ENCODE measurements at regions not wholly inside any gene's neighbourhood (a gene's known extent, or its start where the extent isn't known, plus 50 kb on each side); places are given as distances from the start of the nearest gene placed in this dataset.

DNA sequence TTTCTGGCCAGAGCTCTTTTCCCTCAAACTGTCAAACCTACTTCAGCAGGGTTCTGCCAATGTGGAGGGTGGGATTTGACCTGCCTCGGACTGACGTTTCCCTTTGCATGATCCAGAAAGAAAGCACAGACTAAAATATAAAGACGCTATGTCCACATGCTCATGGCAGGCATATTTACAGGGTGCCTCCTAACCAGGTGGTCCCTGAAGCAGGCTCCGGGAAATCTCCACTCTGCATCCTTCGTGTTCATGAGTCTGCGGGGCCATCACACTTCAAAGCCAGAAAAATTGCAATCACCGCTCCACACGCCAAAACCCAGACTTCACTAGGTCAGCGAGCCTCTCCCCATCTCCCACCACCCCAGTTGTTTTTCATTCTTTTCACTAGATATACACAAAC lies 143.3 kb upstream of the IGF1R start:
- POLR2A ChIA-PET (ENCODE audit: unreplicated experiment): no interaction called here
- H3K27ac ChIP-seq: no peak overlapping the region
- H2AFZ ChIP-seq: no peak overlapping the region
- DNase-seq: no peak
- no peaks in the 10 kb centered on the region for H3K9me2 ChIP-seq (ENCODE audit: insufficient read depth)
- BruUV-seq (replicated peaks): no TSS peak
- no peaks in the 10 kb centered on the region for H3F3A ChIP-seq (ENCODE audit: insufficient read depth, low read depth)
- peaks cover 87% of the 10 kb centered on the region for H3K27me3 ChIP-seq (ENCODE audit: insufficient read depth, low read depth)
- no peak overlapping the region for H3K4me3 ChIP-seq
- CTCF ChIA-PET: no interaction called here
- TF ChIP-seq EZH2 (IDR thresholded peaks at IDR 0.05; ENCODE audit: low read depth): no peak
- TF ChIP-seq, protein P1, sequence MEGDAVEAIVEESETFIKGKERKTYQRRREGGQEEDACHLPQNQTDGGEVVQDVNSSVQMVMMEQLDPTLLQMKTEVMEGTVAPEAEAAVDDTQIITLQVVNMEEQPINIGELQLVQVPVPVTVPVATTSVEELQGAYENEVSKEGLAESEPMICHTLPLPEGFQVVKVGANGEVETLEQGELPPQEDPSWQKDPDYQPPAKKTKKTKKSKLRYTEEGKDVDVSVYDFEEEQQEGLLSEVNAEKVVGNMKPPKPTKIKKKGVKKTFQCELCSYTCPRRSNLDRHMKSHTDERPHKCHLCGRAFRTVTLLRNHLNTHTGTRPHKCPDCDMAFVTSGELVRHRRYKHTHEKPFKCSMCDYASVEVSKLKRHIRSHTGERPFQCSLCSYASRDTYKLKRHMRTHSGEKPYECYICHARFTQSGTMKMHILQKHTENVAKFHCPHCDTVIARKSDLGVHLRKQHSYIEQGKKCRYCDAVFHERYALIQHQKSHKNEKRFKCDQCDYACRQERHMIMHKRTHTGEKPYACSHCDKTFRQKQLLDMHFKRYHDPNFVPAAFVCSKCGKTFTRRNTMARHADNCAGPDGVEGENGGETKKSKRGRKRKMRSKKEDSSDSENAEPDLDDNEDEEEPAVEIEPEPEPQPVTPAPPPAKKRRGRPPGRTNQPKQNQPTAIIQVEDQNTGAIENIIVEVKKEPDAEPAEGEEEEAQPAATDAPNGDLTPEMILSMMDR (conservative IDR thresholded peaks at IDR 0.05): no peak
- H3K79me2 ChIP-seq (ENCODE audit: low read depth): no peaks in the 10 kb centered on the region
- H3K9me3 ChIP-seq (ENCODE audit: insufficient read depth, low read depth): no peaks in the 10 kb centered on the region
- H3K4me2 ChIP-seq: no peak overlapping the region
- intact Hi-C loops (cut with micrococcal nuclease; ENCODE audit: unreplicated experiment): no loop called here
- H3K4me1 ChIP-seq (replicated peaks; ENCODE audit: insufficient read depth): no peaks in the 10 kb centered on the region
- H3K36me3 ChIP-seq (ENCODE audit: low read depth): no peaks in the 10 kb centered on the region
- H4K20me1 ChIP-seq (ENCODE audit: insufficient read depth): no peaks in the 10 kb centered on the region

DNA sequence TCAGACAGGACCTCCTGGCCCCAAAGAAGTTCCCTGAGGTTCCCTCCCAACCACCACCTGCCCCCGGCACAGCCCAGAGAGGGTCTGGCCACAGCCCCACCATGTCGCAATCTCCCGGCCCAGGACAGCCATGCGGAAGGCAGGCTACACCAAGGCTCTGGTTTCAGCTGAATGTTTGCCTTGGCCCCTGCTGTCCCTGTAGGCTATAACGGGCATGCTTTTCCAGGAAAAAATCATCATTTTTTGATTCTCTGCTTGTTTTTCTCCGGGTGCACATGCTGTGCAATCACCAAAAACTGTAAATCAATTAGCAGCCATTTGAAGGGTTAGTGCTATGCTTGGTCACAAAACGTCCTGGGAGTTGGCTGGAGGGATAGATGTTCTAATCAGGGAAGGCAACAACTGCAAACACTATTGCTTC lies 142.7 kb upstream of the IGF1R start:
- no peaks in the 10 kb centered on the region for H3K9me3 ChIP-seq (ENCODE audit: insufficient read depth, low read depth)
- TF ChIP-seq, protein P1 (conservative IDR thresholded peaks at IDR 0.05): no peak
- no peak for TF ChIP-seq EZH2 (IDR thresholded peaks at IDR 0.05; ENCODE audit: low read depth)
- intact Hi-C loops (cut with micrococcal nuclease; ENCODE audit: unreplicated experiment): no loop called here
- H3K27ac ChIP-seq: no peak overlapping the region
- DNase-seq: no peak
- no peaks in the 10 kb centered on the region for H3K9me2 ChIP-seq (ENCODE audit: insufficient read depth)
- POLR2A ChIA-PET (ENCODE audit: unreplicated experiment): no interaction called here
- H3K79me2 ChIP-seq (ENCODE audit: low read depth): no peaks in the 10 kb centered on the region
- no TSS peak for BruUV-seq (replicated peaks)
- CTCF ChIA-PET: no interaction called here
- no peak overlapping the region for H3K4me3 ChIP-seq
- H3K36me3 ChIP-seq (ENCODE audit: low read depth): no peaks in the 10 kb centered on the region
- H3K4me1 ChIP-seq (replicated peaks; ENCODE audit: insufficient read depth): no peaks in the 10 kb centered on the region
- H3F3A ChIP-seq (ENCODE audit: insufficient read depth, low read depth): no peaks in the 10 kb centered on the region
- H3K27me3 ChIP-seq (ENCODE audit: insufficient read depth, low read depth): peaks cover 90% of the 10 kb centered on the region
- H3K4me2 ChIP-seq: no peak overlapping the region
- no peak overlapping the region for H2AFZ ChIP-seq
- H4K20me1 ChIP-seq (ENCODE audit: insufficient read depth): no peaks in the 10 kb centered on the region

DNA sequence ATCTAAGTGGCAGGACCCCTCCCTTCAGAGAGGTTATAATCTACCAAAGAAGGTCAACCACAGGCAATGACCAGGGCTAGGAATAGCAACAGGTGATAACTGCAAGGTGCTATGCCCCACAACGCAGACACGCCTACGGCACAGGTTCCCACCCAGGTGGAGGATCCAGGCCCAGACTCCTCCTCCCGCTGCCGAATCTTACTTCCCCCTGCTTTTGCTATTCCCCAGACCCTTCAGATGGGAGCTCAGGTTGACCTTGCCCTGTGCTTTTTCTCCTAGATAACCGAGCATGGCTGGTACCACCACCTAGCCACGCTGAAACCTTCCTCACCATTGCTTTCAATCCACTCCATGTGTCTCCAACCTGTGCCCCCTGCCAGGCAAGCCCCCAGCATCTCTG lies 142.2 kb upstream of the IGF1R start:
- Histone ChIP-seq H3K4me1 (replicated peaks; ENCODE audit: insufficient read depth) (no peaks in the 10 kb centered on the region), H3K79me2 (ENCODE audit: low read depth) (no peaks in the 10 kb centered on the region), H3K27me3 (ENCODE audit: insufficient read depth, low read depth) (peaks cover 86% of the 10 kb centered on the region), H3K36me3 (ENCODE audit: low read depth) (no peaks in the 10 kb centered on the region), H3K4me2 (no peak overlapping the region), H3K9me3 (ENCODE audit: insufficient read depth, low read depth) (no peaks in the 10 kb centered on the region), H3K9me2 (ENCODE audit: insufficient read depth) (no peaks in the 10 kb centered on the region), H3K4me3 (no peak overlapping the region), H4K20me1 (ENCODE audit: insufficient read depth) (no peaks in the 10 kb centered on the region), H2AFZ (no peak overlapping the region), H3F3A (ENCODE audit: insufficient read depth, low read depth) (no peaks in the 10 kb centered on the region), H3K27ac (no peak overlapping the region)
- intact Hi-C loops (cut with micrococcal nuclease; ENCODE audit: unreplicated experiment): no loop called here
- no peak for DNase-seq
- no TSS peak for BruUV-seq (replicated peaks)
- ChIA-PET CTCF (no interaction called here), POLR2A (ENCODE audit: unreplicated experiment) (no interaction called here)
- TF ChIP-seq, protein P1 (conservative IDR thresholded peaks at IDR 0.05): no peak
- no peak for TF ChIP-seq EZH2 (IDR thresholded peaks at IDR 0.05; ENCODE audit: low read depth)
